Astrocyte (in vitro differentiated cells and primary cell): ENCODE measurements at regions not wholly inside any gene's neighbourhood (a gene's known extent, or its start where the extent isn't known, plus 50 kb on each side); places are given as distances from the start of the nearest gene placed in this dataset.

Source experiments
- DNase-seq: peaks from one replicate; pipeline ENCODE4 v3.0.0-alpha.2; 2010; ENCODE audit warnings: low read depth
- FAIRE-seq: peaks from 2 replicates; lab custom pipeline; 2011; peaks lifted over from hg19 to GRCh38; lab: Jason Lieb, UNC
- H2AFZ ChIP-seq: 2 replicates; pipeline ENCODE4 v1.6.0; 2012; ENCODE audit warnings: low read depth, low read length, inconsistent platforms
- H3K27ac ChIP-seq: 2 replicates; pipeline ENCODE4 v1.5.1; 2011; ENCODE audit warnings: low read depth, low read length, inconsistent platforms
- H3K27me3 ChIP-seq: 2 replicates; pipeline ENCODE4 v1.6.0; 2011; ENCODE audit warnings: low read length, inconsistent platforms; ENCODE audit not compliant: insufficient read depth
- H3K36me3 ChIP-seq: 2 replicates; pipeline ENCODE4 v1.5.1; 2011; ENCODE audit warnings: low read length, inconsistent platforms; ENCODE audit not compliant: insufficient read depth
- H3K4me1 ChIP-seq: 2 replicates; pipeline ENCODE4 v1.5.1; 2011; ENCODE audit warnings: low read length, inconsistent platforms; ENCODE audit not compliant: insufficient read depth
- H3K4me2 ChIP-seq: 2 replicates; pipeline ENCODE4 v1.6.0; 2012; ENCODE audit warnings: low read length, inconsistent platforms
- H3K4me3 ChIP-seq: 2 replicates; pipeline ENCODE4 v1.5.1; 2011; ENCODE audit warnings: low read depth, mild to moderate bottlenecking, low read length, inconsistent platforms; ENCODE audit not compliant: insufficient read depth
- H3K79me2 ChIP-seq: 2 replicates; pipeline ENCODE4 v1.6.0; 2012; ENCODE audit warnings: mild to moderate bottlenecking, low read length, inconsistent platforms; ENCODE audit not compliant: insufficient read depth
- H3K9ac ChIP-seq: 2 replicates; pipeline ENCODE4 v1.6.0; 2012; ENCODE audit warnings: mild to moderate bottlenecking, low read length, inconsistent platforms
- H3K9me3 ChIP-seq: 2 replicates; pipeline ENCODE4 v1.5.1; 2012; ENCODE audit warnings: low read depth, mild to moderate bottlenecking, low read length, inconsistent platforms; ENCODE audit not compliant: insufficient read depth
- H4K20me1 ChIP-seq: 2 replicates; pipeline ENCODE4 v1.6.0; 2012; ENCODE audit warnings: low read length, inconsistent platforms; ENCODE audit not compliant: insufficient read depth
- H3K27ac Mint-ChIP-seq: one replicate; pipeline ENCODE4 v1.8.0; 2021; ENCODE audit warnings: mild to moderate bottlenecking, mixed read lengths; ENCODE audit not compliant: unreplicated experiment
- H3K27me3 Mint-ChIP-seq: one replicate; pipeline ENCODE4 v1.8.0; 2021; ENCODE audit warnings: low read depth, mixed read lengths; ENCODE audit not compliant: unreplicated experiment
- H3K36me3 Mint-ChIP-seq: one replicate; pipeline ENCODE4 v1.8.0; 2021; ENCODE audit warnings: low read depth, mixed read lengths; ENCODE audit not compliant: unreplicated experiment
- H3K4me1 Mint-ChIP-seq: one replicate; pipeline ENCODE4 v1.8.0; 2021; ENCODE audit warnings: low read depth, mixed read lengths; ENCODE audit not compliant: unreplicated experiment
- H3K4me3 Mint-ChIP-seq: one replicate; pipeline ENCODE4 v1.8.0; 2021; ENCODE audit warnings: mild to moderate bottlenecking, moderate library complexity, mixed read lengths; ENCODE audit not compliant: unreplicated experiment
- H3K9me3 Mint-ChIP-seq: one replicate; pipeline ENCODE4 v1.8.0; 2021; ENCODE audit warnings: mild to moderate bottlenecking, mixed read lengths; ENCODE audit not compliant: unreplicated experiment
- CTCF ChIP-seq: IDR thresholded peaks from 2 replicates; pipeline ENCODE4 v1.5.1; 2011; ENCODE audit warnings: low read depth, mild to moderate bottlenecking, inconsistent platforms, low read length, moderate library complexity; ENCODE audit not compliant: insufficient read depth
- EZH2 ChIP-seq: IDR thresholded peaks from 2 replicates; pipeline ENCODE4 v1.6.1; 2012; ENCODE audit warnings: mild to moderate bottlenecking, low read length, inconsistent platforms; ENCODE audit not compliant: insufficient read depth

GRCh38 chr22:34609646-34610045, 456.3 kb upstream of the ISX start:
- Histone ChIP-seq H3K4me3 (no peak overlapping the region), H3K27ac (no peak overlapping the region), H4K20me1 (no peaks in the 10 kb centered on the region), H2AFZ (no peak overlapping the region), H3K9me3 (peaks cover 3% of the 10 kb centered on the region), H3K4me1 (no peaks in the 10 kb centered on the region), H3K79me2 (no peaks in the 10 kb centered on the region), H3K4me2 (no peak overlapping the region), H3K9ac (no peak overlapping the region), H3K36me3 (no peaks in the 10 kb centered on the region), H3K27me3 (no peaks in the 10 kb centered on the region)
- Mint-ChIP-seq H3K27ac (no peak overlapping the region), H3K9me3 (peaks cover 17% of the 10 kb centered on the region), H3K4me1 (no peaks in the 10 kb centered on the region), H3K36me3 (no peaks in the 10 kb centered on the region), H3K4me3 (no peak overlapping the region), H3K27me3 (no peaks in the 10 kb centered on the region)
- no peak for DNase-seq
- no peak for TF ChIP-seq CTCF
- TF ChIP-seq EZH2, result no peak
- no peak for FAIRE-seq

- Histone ChIP-seq H3K9me3 (peaks cover 4% of the 10 kb centered on the region), H3K4me3 (no peak overlapping the region), H2AFZ (no peak overlapping the region), H3K4me2 (no peak overlapping the region), H3K27me3 (no peaks in the 10 kb centered on the region), H3K79me2 (no peaks in the 10 kb centered on the region), H3K36me3 (no peaks in the 10 kb centered on the region), H4K20me1 (no peaks in the 10 kb centered on the region), H3K4me1 (no peaks in the 10 kb centered on the region), H3K27ac (no peak overlapping the region), H3K9ac (no peak overlapping the region)
- no peaks in the 10 kb centered on the region for H3K4me1 Mint-ChIP-seq
- no peaks in the 10 kb centered on the region for H3K27me3 Mint-ChIP-seq
- FAIRE-seq (no peak), DNase-seq (no peak)
- H3K36me3 Mint-ChIP-seq, result no peaks in the 10 kb centered on the region
- TF ChIP-seq CTCF, result no peak
- no peak for TF ChIP-seq EZH2
- H3K4me3 Mint-ChIP-seq, result no peak overlapping the region
- H3K27ac Mint-ChIP-seq, result no peak overlapping the region
- peaks cover 6% of the 10 kb centered on the region for H3K9me3 Mint-ChIP-seq
These were observed 445.8 kb upstream of the ISX start for GRCh38 chr22:34620161-34620560.

GRCh38 chr22:34620832-34621231, 445.1 kb upstream of the ISX start:
- no peak overlapping the region for H2AFZ ChIP-seq
- Mint-ChIP-seq H3K4me1 (no peaks in the 10 kb centered on the region), H3K27me3 (no peaks in the 10 kb centered on the region), H3K9me3 (peaks cover 6% of the 10 kb centered on the region), H3K4me3 (no peak overlapping the region), H3K27ac (no peak overlapping the region), H3K36me3 (no peaks in the 10 kb centered on the region)
- H3K4me1 ChIP-seq, result no peaks in the 10 kb centered on the region
- no peak for DNase-seq
- TF ChIP-seq CTCF (no peak), EZH2 (no peak)
- H3K4me3 ChIP-seq, result no peak overlapping the region
- H3K9me3 ChIP-seq, result peaks cover 4% of the 10 kb centered on the region
- H3K79me2 ChIP-seq, result no peaks in the 10 kb centered on the region
- no peak for FAIRE-seq
- no peak overlapping the region for H3K9ac ChIP-seq
- no peaks in the 10 kb centered on the region for H4K20me1 ChIP-seq
- H3K36me3 ChIP-seq, result no peaks in the 10 kb centered on the region
- no peak overlapping the region for H3K4me2 ChIP-seq
- H3K27ac ChIP-seq, result no peak overlapping the region
- no peaks in the 10 kb centered on the region for H3K27me3 ChIP-seq
